HG02678 (cell line): ENCODE measurements at regions not wholly inside any gene's neighbourhood (a gene's known extent, or its start where the extent isn't known, plus 50 kb on each side); places are given as distances from the start of the nearest gene placed in this dataset.
"Not testable (repeated sequence)": the region's sequence is repeated elsewhere in the genome, so short reads cannot be mapped to it uniquely, and the experiment has no call there.

Source experiments
- ATAC-seq: cut with Tn5 transposase; IDR thresholded peaks from one replicate; pipeline ENCODE4 v1.9.1; 2021; ENCODE audit warnings: mild to moderate bottlenecking, moderate library complexity; ENCODE audit not compliant: unreplicated experiment

DNA sequence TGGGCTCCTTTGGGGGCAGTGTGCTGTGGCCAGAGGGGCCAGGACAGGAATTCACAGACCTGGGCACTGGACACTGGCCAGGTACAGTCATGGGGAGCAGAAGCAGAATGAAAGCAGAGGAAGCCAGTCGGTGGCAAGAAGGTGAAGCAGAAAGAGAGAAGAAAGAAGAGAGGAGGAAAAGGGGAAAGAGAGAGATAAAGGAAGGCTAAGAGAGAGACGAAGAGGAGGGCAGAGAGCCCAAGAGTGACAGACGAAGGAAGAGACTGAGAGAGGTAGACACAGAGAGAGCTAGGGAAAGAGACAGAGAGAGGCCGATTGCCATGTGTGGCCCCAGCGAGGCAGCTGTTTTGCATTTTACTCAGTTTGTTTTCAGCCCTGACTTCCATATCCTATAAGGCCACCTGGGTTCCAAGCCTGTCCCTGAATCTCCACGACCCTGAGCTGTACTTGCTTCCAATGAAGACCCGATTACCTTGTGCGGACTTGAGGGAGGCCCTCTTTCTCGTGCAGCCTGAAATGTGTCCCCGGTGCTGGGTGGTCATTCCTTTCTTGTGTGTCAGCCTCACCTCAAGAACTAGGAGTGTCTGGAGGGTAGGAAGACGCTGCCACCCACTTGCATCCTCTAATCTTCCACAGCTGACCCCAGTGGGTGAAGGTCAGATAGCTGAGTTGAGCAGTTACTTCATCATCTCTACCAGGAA lies 73.9 kb downstream of the LSM3 start:
- no peak for ATAC-seq

DNA sequence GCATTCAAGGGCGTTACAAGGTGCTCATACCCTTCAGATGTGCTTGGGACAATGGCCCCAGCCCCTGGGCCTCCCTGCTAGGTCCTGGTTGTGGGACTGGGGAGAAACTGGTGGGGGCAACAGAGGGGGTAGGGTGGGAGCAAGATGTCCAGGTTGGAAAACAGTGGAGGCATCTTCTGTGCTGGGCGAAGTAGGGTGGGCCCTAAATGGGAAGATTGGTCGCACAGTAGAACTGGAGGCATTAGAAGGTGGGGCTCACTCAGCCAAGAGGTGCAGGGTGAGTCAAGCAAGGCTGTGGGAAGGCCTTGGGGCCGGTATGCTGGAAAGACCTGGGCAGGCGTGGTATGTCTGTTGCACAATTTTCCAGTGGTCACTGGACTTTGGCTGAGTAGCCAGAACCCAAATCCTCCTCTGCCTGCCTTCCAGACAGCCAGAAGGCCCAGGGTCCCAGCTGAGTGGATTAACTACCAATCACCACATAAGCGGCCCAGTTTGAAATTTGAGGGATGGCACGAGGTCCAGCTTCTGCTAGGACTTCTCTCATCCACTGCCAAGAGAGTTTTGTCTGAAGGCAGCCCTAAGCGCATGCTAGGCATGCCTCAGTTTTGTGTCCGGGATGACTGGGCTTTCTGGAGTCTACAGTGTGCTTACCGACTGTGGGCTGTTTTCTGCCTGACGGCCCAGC lies 74.5 kb downstream of the LSM3 start:
- ATAC-seq = no peak

DNA sequence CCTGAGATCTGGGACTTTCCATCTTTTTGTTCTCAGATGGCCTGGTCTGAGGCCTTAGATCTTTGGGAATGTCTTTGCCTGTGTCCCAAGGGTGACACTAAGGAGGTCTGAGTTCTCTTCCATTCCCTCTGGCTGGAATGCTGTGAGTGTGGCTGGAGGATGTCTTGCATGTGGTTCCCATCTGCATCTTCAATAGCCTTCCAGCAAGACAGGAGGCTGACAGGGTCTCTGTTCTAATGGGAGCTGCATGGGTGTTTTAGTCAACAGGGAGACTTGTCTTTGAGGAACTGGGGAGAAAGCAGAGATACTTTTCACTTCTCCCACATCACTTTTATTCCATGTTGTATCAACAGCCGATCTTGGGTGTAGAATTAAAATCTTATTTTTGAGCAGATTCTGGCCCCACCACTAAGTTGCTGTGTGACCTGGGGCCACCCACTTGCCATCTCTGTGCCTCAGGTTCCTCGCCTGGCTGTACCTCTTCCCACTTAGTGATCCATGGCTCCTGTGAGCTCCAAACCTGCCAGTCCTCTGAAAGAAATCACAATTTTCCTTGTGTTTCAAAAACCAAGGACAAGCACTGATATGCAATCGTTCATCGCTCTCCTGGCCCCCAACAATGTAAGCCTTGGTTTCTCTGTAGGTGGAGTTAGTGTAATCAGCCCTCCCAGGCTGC lies 75.2 kb downstream of the LSM3 start:
- ATAC-seq = no peak

DNA sequence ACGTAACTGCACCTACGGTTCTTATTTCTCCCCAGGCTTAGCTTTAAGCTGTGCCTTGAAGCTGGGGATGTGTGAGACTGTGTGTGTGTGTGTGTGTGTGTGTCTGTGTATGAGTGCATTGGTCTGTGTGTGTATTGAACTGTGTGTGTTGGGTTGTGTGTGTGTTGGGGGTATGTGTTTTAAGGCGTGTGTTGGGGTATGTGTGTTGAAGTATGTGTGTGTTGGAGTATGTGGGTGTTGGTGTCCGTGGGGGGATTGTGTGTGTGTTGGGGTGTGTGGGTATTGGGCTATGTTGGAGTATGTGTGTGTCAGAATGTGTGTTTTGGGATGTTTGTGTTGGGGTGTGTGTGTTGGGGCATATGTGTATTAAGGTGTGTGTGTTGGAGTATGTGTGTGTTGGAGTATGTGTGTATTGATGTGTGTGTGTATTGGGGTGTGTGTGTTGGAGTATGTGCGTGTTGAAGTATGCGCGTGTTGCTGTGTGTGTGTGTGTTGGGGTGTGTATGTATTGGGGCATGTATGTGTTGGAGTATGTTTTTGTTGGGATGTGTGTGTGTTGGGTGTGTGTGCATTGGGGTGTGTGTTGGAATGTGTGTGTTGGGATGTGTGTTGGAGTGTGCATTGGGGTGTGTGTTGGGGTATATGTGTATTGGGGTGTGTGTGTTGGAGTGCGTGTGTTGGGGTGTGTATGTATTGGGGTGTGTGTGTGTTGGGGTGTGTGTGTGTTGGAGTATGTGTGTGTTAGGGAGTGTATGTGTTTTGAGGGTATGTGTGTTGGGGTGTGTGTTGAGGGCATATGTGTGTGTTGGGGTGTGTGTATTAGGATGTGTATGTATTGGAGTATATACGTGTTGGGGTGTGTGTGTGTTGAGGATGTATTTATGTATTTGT lies 76.4 kb downstream of the LSM3 start:
- no peak for ATAC-seq

DNA sequence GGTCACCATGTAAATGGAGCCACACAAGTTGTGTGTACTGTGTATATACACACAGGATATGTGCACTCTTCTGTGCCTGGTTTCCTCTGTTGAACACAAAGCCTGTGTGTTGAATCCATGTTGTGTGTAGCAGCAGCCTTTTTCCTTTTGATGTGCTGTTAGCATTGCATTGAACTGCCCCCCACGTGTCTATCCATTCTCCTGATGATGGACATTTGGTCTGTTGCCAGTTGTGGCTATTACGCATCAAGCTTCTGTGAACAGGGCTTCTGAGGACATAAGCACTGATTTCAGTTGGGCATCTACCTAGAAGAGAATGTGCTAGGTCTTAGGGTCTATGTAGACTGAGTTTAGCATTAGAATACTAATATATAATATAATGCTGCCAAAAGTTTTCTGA lies 77.4 kb downstream of the LSM3 start:
- ATAC-seq = no peak

DNA sequence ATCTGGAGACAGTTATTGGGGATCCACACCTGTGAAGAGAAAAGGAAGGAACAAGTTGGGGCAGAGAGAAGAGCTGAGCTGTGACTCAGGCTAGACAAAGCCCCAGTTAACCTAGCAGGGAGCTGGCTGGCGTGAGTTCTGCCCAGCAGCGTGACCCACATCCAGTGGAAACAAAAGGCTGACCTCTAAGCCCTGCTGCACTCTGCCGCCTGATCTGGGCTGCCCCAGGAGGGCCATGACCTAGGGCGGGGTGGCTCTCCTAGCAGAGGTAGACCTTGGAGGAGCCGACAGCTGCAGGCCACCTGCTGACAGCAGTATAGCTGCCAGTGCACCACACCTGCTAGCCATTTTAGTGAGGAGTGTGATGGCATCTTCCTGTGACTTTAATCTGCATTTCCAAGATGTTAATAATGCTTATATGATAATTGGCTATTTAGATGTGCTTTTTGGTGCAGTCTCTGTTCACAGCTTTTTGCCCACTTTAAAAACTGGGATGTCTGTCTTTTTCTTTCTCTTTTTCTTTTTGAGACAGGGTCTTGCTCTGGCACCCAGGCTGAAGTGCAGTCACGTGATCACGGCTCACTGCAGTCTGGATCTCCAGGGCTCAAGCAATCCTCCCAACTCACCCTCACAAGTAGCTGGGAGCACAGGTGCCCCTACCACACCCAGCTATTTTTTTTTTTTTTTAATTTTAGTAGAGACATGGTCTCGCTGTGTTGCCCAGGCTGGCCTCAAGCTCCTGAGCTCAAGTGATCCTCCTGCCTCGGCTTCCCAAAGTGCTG lies 78.1 kb downstream of the LSM3 start:
- no peak for ATAC-seq

DNA sequence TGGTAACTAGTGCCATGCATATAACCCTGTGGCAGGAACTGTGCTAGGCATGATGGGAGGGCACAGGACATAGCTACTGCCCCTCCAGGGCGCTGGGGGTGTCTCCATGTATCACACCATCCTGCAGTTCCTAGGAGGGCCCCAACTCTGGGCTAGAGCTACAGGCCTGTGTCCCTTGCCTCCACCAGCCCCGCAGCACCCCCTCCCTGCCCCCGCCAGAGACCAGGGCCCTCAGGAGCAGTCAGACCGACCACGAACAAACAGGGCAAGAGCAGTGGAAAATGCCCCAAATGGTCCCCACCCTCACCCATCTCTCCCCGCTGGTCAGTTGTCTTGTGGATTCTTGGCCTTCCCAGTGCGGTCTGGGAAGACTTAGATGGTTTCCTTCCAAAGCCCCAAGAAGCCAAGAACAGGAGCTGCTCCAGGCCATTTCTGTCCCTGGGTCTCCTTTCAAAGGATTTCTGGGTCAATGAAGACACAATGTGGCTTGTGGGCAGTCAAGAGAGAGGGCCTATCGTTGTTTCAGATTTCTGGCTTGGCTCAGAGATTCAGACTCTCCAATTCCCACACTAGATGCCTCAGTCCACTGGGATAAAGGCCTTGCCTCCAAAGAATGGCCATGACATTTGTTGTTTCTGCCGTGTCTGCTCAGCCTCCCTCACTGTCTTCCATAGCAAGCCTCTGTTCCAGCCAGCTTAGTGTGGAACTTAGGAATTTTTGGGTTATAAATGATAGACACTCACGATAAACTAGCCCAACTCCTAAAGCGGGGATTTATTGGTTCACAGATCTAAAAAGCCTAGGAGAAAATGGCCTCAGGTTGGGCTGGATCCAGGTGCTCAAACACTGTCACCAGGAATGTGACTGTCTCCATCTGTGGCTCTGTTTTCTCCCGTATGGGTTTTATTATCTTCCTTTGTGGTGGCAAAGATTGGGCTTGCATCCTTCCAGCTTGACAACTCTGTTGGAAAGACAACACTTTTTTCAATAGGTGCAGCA lies 80.6 kb downstream of the LSM3 start:
- no peak for ATAC-seq

DNA sequence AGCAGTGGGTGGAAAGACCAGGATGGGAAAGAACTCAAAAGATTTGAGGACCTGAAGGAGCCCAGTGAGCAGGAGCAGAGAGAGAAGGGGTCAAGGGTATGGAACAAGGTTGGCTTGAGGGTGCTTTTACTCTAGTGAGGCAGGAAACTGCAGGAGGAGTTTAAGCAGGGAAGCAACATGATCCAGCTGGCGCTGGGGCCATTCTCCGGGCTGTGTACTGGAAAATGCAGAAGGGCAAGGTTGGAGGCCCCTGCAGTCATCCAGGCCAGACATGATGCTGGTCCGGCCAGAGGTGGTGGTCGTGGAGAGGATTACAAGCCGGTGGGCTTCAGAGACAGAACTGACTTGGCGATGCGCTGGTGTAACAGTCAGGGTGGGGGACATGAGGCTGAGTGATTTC lies 81.8 kb downstream of the LSM3 start:
- ATAC-seq = no peak

DNA sequence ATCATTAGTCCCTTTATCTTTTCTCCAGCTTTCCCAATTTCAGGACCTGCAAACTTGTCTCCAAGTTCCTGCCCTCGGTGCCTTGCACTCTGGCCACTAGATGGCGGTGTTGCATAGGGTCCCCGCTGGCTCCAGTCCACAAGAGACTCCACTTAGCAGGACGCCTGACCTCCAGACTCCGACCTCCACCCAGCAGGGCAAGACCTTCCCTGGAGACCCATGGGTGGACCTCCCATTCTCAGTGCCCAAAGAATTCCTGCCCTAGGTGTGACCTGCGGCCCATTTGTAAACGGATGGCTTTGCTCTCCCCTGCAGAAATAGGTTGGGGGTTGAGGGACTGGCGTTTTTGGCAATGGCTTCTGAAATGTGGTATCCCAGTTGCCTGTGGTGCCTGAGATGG lies 82.6 kb downstream of the LSM3 start:
- no peak for ATAC-seq

DNA sequence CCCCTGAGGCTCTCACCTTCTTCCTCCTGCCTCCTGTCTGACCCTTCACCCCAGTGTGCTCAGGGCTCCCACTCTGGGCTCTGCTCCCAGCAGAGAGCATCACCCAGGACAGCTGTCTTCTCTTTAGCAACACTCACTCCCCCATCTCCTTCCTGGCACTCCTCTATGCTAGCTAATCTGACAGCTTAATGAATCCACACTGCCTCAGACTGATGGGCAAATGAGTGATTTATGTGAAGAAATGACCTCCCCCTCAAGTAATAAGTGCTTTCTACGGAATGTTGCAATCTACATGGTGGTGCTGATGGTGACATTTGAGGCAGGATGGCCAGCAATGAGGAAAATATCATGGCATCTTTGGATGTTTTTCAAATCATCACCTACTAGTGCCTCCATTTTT lies 83.6 kb downstream of the LSM3 start:
- no peak for ATAC-seq

DNA sequence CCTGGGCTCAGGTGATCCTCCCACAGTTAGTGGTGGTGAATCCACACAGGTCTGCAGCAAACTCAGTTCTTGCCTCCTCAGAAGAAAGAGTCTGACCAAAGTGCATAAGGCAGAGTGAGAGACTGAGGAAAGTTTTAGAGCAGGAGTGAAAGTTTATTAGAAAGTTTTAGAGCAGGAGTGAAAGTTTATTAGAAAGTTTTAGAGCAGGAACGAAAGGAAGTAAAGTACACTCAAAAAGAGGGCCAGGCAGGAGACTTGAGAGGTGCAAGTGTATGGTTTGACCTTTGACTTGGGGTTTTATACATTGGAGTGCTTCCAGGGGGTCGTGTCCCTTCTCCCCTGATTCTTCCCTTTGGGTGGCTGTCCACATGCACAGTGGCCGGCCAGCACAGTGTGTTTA lies 84.2 kb downstream of the LSM3 start:
- ATAC-seq = no peak

DNA sequence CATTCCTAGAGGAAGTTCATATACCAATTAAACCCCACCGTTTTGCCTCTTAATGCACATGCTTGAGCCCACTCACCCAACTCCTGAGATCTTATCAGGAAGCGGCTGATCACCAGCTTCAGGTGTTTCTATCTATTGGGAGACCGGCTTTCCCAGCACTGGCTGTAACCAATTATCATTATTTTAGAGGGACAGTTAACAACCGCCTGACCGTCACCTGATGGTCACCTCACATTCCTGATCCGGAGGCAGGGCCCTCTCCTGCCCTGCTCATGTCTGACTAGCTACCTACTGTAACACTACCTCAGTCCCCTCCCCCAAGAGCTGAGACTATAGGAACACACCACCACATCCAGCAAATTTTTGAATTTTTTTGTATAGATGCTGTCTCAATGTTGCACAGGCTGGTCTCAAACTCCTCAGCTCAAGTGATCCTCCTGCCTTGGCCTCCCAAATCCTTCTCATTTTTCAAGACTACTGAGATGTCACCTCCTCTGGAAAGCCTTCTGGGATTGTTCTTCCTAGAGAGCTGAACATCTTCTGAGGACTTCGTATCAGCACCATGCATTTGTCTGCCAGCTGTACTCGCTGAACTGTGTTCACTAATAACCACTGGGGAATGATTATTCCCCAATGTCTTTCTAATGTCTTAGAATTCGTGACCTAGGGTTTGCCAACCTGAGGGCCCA lies 84.8 kb downstream of the LSM3 start:
- no peak for ATAC-seq

DNA sequence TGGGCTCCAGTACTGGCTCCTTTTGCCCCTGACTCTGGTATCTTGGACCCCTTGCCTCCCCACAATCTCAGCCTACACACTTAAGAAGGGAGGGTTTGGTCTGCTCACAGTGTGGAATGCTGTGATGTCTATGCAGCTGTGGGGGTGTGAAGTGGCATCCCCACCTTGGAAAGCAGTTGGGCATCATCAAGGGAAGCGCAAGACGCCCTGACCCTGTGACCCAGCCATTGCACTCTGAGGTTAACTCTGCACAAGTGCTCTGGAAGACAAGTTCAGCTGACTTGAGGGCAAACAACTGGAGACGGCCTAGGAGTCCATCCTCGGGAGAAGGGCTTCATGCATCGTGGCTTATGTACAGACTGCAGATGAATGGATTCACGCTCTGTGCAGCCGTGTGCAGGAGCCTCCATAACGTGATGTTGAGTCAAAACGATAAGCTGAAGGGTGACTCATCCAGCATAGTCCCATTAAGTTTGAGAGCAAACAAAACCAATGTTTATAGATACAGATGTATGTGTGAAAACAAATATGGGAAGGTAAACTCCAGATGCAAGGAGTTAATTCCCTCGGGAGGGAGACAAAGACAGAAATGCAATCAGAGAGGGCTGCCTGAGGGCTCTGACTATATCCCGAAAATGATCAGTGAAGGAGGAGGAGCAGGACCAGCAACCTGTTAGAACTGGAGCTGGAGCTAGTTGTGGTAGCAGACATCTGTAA lies 86.8 kb downstream of the LSM3 start:
- no peak for ATAC-seq

DNA sequence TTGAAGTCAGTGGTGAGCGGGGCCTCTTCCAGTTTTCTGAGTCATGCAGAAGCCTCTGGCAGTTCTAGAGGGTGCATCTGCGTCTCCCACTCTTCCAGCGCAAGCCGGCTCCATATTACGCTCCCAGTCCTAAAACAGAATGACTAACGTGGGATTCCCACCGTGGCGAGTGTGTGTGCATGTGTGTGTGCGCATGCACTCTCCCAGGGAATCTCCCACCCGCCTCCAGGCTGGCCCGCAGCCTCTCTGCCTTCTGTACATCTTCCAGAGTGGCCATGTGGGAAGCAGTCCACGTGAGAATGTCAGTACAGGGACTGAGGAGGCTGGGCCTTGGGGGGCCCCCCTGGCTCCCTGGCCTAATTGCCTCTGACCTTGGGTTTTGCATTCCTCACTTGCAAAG lies 87.7 kb downstream of the LSM3 start:
- no peak for ATAC-seq

DNA sequence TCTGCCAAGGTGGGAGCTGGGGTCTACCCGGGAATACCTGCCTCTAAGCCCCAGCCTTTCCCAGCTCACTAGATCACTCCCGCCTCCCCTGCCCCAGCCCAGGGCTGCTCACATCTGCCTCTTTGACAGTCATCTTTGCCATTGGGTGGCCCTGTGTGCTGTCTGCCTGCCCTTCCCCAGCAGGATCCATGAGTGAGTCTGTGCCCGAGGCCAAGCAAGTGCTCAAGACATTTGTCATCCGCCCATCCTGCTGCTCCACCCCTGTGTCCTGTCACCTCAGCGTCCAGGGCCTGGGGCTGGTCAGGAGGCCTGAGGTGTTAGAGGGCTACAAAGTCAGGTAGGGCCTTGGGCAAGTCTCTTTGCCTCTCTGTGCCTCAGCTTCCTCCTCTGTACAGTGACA lies 89.4 kb downstream of the LSM3 start:
- ATAC-seq = no peak

DNA sequence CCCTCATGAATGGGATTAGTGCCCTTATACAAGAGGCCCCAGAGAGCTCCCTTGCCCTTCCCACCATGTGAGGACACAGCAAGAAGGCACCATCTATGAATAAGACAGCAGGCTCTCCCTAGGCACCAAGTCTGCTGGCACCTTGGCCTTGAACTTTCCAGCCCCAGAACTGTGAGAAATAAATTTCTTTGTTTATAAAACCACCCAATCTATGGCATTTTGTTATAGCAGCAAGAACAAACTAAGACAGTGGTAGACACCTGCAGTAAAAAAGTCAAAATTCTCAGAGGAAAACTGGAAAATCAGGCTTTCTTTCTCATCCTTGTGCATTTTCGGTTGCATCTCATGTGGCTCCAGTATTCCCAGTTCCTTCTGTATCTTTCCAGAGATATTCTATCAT lies 90.3 kb downstream of the LSM3 start:
- no peak for ATAC-seq

DNA sequence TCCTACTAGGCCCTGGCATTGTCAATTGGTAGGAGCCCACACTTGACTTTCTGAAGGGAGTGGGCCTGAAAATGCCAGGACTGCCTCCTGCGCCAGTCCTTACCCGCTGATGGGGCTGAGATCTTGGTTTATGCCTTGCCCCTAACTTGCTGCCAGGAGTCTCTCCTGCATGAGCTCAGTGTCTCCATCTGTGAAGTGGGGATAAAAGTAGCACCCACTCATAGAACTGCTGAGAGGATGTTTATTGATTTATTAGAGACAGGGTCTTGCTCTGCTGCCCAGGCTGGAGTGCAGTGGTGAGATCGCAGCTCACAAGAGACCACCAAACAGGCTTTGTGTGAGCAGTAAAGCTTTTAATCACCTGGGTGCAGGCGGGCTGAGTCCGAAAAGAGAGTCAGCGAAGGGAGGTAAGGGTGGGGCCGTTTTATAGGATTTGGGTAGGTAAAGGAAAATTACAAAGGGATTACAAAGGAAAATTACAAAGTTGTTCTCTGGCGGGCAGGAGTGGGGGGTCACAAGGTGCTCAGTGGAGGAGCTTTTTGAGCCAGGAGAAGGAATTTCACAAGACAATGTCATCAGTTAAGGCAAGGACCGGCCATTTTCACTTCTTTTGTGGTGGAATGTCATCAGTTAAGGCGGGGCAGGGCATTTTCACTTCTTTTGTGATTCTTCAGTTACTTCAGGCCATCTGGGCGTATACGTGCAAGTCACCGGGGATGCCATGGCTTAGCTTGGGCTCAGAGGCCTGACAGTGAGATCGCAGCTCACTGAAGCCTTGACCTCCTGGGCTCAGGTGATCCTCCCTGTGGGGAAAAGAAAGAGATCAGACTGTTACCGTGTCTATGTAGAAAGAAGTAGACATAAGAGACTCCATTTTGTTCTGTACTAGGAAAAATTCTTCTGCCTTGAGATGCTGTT lies 93.7 kb downstream of the LSM3 start:
- not testable (repeated sequence) for ATAC-seq
